ENCODE measurements at regions not wholly inside any gene's neighbourhood (a gene's known extent, or its start where the extent isn't known, plus 50 kb on each side); places are given as distances from the start of the nearest gene placed in this dataset.

GRCh38 chr13:76168661-76169060 lies 532.5 kb downstream of the LMO7 start:
- Histone ChIP-seq H3K9ac (ENCODE audit: extremely low read depth, insufficient read length, low read length) (no peak overlapping the region), H3K79me2 (ENCODE audit: insufficient read depth, low read length) (no peaks in the 10 kb centered on the region), H4K8ac (replicated peaks; ENCODE audit: insufficient read length, low read depth, low read length) (no peak overlapping the region), H3K4me1 (ENCODE audit: insufficient read depth, low read length) (no peaks in the 10 kb centered on the region), H2BK120ac (ENCODE audit: low read depth, low read length, poor library complexity, severe bottlenecking) (no peak overlapping the region), H2AFZ (ENCODE audit: low read length) (no peak overlapping the region), H2BK15ac (ENCODE audit: low read depth, low read length) (no peak overlapping the region), H3K14ac (ENCODE audit: insufficient read depth, low read length) (no peak overlapping the region), H4K91ac (ENCODE audit: insufficient read length, low read depth, low read length) (no peak overlapping the region), H3K27ac (ENCODE audit: insufficient read length, low read depth, low read length) (no peak overlapping the region), H4K5ac (ENCODE audit: insufficient read length, low read depth, low read length) (no peak overlapping the region), H3K4ac (ENCODE audit: low read depth, low read length) (no peak overlapping the region), H3K23me2 (ENCODE audit: insufficient read length, low read depth, low read length, poor library complexity, severe bottlenecking) (no peaks in the 10 kb centered on the region), H3T11ph (ENCODE audit: low read length) (no peak overlapping the region), H3K18ac (ENCODE audit: insufficient read length, low read depth, low read length) (no peak overlapping the region), H2BK20ac (ENCODE audit: low read depth, low read length, poor library complexity, severe bottlenecking) (no peak overlapping the region), H3K9me3 (ENCODE audit: control insufficient read depth, low read depth, low read length) (no peaks in the 10 kb centered on the region), H3K27me3 (ENCODE audit: insufficient read depth, low read length) (no peaks in the 10 kb centered on the region), H2BK5ac (ENCODE audit: insufficient read length, low read length) (no peak overlapping the region), H2BK12ac (ENCODE audit: insufficient read length, low read depth, low read length) (no peak overlapping the region), H3K23ac (ENCODE audit: insufficient read length, low read depth, low read length) (no peak overlapping the region), H3K79me1 (ENCODE audit: insufficient read depth, low read depth, low read length, poor library complexity, severe bottlenecking) (no peaks in the 10 kb centered on the region), H2AK5ac (ENCODE audit: insufficient read length, low read length) (no peak overlapping the region), H4K20me1 (ENCODE audit: control insufficient read depth, insufficient read depth, insufficient read length) (no peaks in the 10 kb centered on the region), H3K56ac (ENCODE audit: insufficient read length, low read depth, low read length) (no peak overlapping the region), H3K4me2 (ENCODE audit: insufficient read depth, insufficient read length, low read length) (no peak overlapping the region)
- H3K27ac Mint-ChIP-seq, result no peak overlapping the region
- H3K36me3 Mint-ChIP-seq (ENCODE audit: insufficient read depth in 1 of 3, low read depth in 3 of 3), result no peaks in the 10 kb centered on the region; a peak in 1 of 7 replicates
- TF ChIP-seq, protein P1, sequence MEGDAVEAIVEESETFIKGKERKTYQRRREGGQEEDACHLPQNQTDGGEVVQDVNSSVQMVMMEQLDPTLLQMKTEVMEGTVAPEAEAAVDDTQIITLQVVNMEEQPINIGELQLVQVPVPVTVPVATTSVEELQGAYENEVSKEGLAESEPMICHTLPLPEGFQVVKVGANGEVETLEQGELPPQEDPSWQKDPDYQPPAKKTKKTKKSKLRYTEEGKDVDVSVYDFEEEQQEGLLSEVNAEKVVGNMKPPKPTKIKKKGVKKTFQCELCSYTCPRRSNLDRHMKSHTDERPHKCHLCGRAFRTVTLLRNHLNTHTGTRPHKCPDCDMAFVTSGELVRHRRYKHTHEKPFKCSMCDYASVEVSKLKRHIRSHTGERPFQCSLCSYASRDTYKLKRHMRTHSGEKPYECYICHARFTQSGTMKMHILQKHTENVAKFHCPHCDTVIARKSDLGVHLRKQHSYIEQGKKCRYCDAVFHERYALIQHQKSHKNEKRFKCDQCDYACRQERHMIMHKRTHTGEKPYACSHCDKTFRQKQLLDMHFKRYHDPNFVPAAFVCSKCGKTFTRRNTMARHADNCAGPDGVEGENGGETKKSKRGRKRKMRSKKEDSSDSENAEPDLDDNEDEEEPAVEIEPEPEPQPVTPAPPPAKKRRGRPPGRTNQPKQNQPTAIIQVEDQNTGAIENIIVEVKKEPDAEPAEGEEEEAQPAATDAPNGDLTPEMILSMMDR (conservative IDR thresholded peaks at IDR 0.05), result no peak
- H3K27me3 Mint-ChIP-seq (ENCODE audit: low read depth), result no peaks in the 10 kb centered on the region
- H3K4me3 Mint-ChIP-seq, result no peak overlapping the region
- H3K9me3 Mint-ChIP-seq, result no peaks in the 10 kb centered on the region
- no peak for DNase-seq
- WGBS (ENCODE audit: extremely low coverage, insufficient read length, low lambda C conversion rate), result no CpG with 5 or more reads among the region's 3 CpGs
- no peaks in the 10 kb centered on the region for H3K4me1 Mint-ChIP-seq
